SK-N-MC (cell line): ENCODE measurements at regions not wholly inside any gene's neighbourhood (a gene's known extent, or its start where the extent isn't known, plus 50 kb on each side); places are given as distances from the start of the nearest gene placed in this dataset.

Source experiments
- EZH2 ChIP-seq: fragments of 200-600 bp; sonication (generic); IDR thresholded peaks from one replicate; pipeline ENCODE4 v1.6.1; 2017; ENCODE audit warnings: antibody characterized with exemption
- FOXP2 ChIP-seq: optimal IDR thresholded peaks from 2 replicates; pipeline ENCODE3; 2011; ENCODE audit warnings: mild to moderate bottlenecking, moderate library complexity; ENCODE audit not compliant: insufficient read depth; ENCODE audit errors: extremely low read length, control extremely low read depth
- POLR2AphosphoS5 ChIP-seq: IDR thresholded peaks from 2 replicates; pipeline ENCODE4 v1.6.1; 2012; ENCODE audit warnings: mild to moderate bottlenecking, low read depth, low read length, borderline replicate concordance

DNA sequence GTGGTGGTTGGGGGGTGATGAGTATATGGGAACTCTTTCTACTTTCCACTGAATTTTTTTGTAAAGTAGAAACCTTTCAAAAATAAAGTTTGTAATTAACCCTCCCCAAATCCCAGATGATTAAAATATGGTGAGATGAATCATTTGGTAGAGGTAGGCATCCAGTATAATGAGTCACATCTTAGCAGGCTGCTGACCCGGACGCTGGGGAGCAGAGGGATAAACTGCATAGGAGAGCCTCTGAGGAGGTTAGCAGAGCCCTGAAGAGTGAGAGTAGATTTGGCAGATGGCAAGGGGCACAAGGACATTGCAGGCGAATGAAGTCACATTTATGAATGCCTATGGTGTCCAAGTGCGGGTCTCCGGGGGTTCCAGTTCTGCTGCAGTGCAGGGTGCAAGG lies 293.8 kb downstream of the FGF9 start:
- TF ChIP-seq POLR2AphosphoS5 (no peak), EZH2 (no peak), FOXP2 (no peak)
